ENCODE measurements at regions not wholly inside any gene's neighbourhood (a gene's known extent, or its start where the extent isn't known, plus 50 kb on each side); places are given as distances from the start of the nearest gene placed in this dataset.

DNA sequence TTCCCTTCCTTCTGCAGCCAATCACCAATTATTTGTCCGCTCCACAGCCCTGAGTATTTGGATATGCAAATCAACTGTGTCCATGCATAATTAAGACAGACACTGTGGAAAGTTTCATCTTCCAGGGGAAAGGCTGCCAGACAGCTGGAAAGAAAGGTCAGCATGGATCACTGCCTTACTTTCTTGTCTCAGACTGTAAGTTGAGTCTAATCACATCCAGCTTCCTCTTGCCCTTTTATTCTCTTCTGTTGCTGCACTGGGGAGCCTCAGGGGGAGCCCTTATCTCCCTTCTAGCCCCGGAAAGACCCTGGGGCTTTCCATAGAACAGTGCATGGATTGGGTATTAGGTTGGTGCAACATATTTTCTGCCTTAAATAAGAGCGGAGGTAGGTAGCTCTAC is 182.9 kb downstream of the OMA1 start:
- TF ChIP-seq, protein P1, sequence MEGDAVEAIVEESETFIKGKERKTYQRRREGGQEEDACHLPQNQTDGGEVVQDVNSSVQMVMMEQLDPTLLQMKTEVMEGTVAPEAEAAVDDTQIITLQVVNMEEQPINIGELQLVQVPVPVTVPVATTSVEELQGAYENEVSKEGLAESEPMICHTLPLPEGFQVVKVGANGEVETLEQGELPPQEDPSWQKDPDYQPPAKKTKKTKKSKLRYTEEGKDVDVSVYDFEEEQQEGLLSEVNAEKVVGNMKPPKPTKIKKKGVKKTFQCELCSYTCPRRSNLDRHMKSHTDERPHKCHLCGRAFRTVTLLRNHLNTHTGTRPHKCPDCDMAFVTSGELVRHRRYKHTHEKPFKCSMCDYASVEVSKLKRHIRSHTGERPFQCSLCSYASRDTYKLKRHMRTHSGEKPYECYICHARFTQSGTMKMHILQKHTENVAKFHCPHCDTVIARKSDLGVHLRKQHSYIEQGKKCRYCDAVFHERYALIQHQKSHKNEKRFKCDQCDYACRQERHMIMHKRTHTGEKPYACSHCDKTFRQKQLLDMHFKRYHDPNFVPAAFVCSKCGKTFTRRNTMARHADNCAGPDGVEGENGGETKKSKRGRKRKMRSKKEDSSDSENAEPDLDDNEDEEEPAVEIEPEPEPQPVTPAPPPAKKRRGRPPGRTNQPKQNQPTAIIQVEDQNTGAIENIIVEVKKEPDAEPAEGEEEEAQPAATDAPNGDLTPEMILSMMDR (conservative IDR thresholded peaks at IDR 0.05) = no peak
- TF ChIP-seq EZH2 (IDR thresholded peaks at IDR 0.05; ENCODE audit: low read depth) = no peak

Data from PC-9 (cell line).